Sciatic nerve (tissue), 2 donors: ENCODE measurements at regions not wholly inside any gene's neighbourhood (a gene's known extent, or its start where the extent isn't known, plus 50 kb on each side); places are given as distances from the start of the nearest gene placed in this dataset.

Experiments used
- ATAC-seq: fragments of 200-7000 bp; cut with Tn5 transposase; one replicate; pipeline ENCODE4 v1.9.1; 2020; ENCODE audit warnings: mild to moderate bottlenecking, moderate library complexity
- DNase-seq: peaks from one replicate; pipeline ENCODE4 v3.0.0-alpha.2; 2020; ENCODE audit warnings: low spot score
- intact Hi-C: fragments of 100-400 bp; cut with DNase I; formaldehyde crosslinking; loops from one replicate; pipeline ENCODE4 v1.14.2; 2022
- donor health status: DM: no; HTN: no; CAD: no.
- donor health status: DM: no; HTN: no; CAD: no.

- DNase-seq (no peak), ATAC-seq (no peak)
- intact Hi-C loops = no loop called here
Measured at GRCh38 chr14:56886471-56887062, 76.3 kb upstream of the OTX2 start.

GRCh38 chr14:56885825-56886224 is 75.5 kb upstream of the OTX2 start:
- intact Hi-C loops = no loop called here
- DNase-seq = no peak
- ATAC-seq = no peak

- intact Hi-C loops = no loop called here
- DNase-seq (no peak), ATAC-seq (no peak)
Measured at GRCh38 chr14:56884617-56885016, 74.3 kb upstream of the OTX2 start.

- intact Hi-C loops = no loop called here
- ATAC-seq (no peak), DNase-seq (no peak)
Measured at GRCh38 chr14:56881181-56881580, 70.9 kb upstream of the OTX2 start.

DNA sequence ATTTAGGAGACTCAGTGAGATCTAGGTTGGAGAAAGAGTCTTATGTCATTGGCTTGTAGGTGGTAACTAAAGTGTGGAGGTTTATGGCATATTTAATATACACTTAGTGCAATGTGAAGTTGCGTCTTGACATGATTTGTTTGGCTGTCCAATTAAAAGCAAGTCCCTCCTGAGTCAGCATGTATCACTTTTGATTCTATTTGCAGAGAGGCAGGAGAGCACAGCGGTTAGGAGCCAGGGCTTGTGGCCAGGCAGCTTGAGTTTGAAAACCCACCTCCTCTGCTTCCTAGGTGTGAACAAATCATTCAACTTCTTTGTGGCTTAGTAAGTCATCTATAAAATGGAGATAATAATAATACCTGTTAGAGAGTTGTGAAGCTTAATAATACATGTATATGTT is 68.5 kb upstream of the OTX2 start:
- ATAC-seq = no peak

GRCh38 chr14:56875104-56875675 is 64.9 kb upstream of the OTX2 start:
- ATAC-seq (no peak), DNase-seq (no peak)
- intact Hi-C loops = no loop called here

More for the DNA sequence above, 68.5 kb upstream of the OTX2 start:
- intact Hi-C loops = no loop called here
- DNase-seq = no peak

DNA sequence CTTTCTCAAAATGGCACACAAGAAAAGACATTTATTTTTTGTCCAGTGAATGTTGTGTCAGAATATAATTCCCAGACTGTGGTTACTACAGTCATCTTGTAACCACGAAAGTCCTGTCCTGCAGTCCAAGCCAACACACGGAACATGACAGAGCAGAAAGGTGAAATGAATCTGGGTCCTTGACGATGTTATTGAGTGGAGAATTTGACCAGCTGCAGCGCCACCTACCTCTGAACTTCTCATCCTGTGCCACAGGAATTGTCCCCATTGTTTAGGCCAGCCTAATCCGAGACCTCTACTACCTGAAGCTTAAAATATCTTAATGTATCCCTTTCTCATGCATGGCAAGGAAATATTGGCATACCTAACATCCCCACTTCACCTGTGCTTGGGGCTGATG is 64.1 kb upstream of the OTX2 start:
- intact Hi-C loops = no loop called here
- ATAC-seq (no peak), DNase-seq (no peak)

- ATAC-seq (no peak), DNase-seq (no peak)
- intact Hi-C loops = no loop called here
Measured at GRCh38 chr14:56870336-56870735, 60.1 kb upstream of the OTX2 start.

GRCh38 chr14:56868660-56869059 is 58.4 kb upstream of the OTX2 start:
- intact Hi-C loops = no loop called here
- DNase-seq = no peak
- ATAC-seq = no peak

DNA sequence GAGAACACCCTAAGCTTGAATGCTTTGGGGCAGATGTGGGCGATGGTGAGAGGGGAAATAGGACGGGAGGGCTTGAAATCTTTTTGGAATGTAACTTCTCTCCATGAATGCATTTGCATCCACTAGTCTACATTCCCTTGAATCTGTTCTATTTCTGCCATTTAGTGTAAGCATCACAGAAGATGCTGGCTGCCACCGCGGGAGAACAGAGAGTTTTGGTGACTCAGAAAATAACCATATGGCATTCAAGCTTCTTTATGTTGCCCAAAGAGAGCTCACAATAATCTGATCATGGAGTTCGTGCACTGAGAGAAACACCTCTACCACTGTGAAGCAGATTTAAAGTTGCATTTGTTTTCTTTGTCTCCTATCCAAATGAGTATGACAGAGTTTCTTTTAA is 52.6 kb upstream of the OTX2 start:
- ATAC-seq (no peak), DNase-seq (no peak)
- intact Hi-C loops = no loop called here

DNA sequence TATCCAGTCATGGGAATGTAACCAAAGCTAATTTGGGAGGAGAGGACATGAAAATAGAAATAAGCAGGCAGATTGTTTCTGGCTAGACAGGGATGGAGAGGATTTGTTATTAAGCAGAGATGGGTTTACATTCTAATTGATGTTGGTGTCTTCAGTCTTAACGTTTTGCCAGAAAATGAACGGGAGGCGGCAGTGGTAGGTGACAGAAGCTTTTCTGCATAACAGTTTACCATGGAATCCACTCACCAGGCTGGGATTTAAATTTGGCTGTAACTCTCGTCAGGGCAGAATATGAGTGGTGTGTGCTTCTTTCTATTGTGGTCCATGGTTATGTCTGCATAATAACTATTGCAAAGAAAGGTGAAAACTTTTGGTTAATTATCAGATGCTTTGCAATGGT is 50.2 kb upstream of the OTX2 start:
- intact Hi-C loops = no loop called here
- no peak for DNase-seq
- ATAC-seq = no peak
